ENCODE measurements at regions not wholly inside any gene's neighbourhood (a gene's known extent, or its start where the extent isn't known, plus 50 kb on each side); places are given as distances from the start of the nearest gene placed in this dataset.

DNA sequence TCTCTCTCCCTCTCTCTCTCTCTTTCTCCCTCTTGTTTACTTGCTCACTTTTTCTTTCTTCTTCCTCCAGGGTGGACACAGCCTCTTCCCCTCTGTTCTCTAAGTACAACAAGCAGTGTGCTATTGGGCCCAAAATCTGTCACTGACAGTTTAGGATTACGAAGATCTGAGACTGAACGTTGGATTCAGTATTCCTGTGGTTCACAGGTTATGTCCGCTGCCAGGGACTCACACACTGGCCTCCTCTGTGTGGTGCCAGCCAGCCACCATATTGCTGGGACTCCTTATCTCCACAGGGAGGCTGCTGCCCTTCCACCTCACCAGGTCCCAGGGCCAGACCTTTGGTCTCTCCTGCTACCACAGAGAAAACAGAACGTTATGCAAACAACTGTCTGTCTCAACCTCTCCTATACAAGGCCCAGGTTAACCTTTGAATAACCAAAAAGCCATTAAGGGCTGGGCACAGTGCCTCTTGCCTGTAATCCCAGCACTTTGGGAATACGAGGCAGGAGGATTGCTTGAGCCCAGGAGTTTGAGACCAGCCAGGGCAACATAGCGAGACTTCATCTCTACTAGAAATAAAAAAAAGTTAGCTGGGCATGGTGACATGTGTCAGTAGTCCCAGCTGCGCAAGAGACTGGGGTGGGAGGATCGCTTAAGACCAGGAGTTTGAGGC, 171.9 kb upstream of the RAB4A start (continued):
- TF ChIP-seq KLF13 (CRISPR knock-in tag; IDR thresholded peaks at IDR 0.05) (0 out of 2 replicates have a peak, but pooled peaks have one; percentile 34), ZNF652 (CRISPR knock-in tag; IDR thresholded peaks at IDR 0.05; ENCODE audit: borderline replicate concordance, low read depth) (peak; percentile 99), ETV6 (CRISPR knock-in tag; conservative IDR thresholded peaks at IDR 0.05) (0 out of 2 replicates have a peak, but pooled peaks have one; percentile 34), ZNF138 (CRISPR knock-in tag; IDR thresholded peaks at IDR 0.05; ENCODE audit: low read depth) (no peak), DNMT3B (CRISPR knock-in tag; conservative IDR thresholded peaks at IDR 0.05) (no peak), ZNF136 (CRISPR knock-in tag; IDR thresholded peaks at IDR 0.05; ENCODE audit: low read depth) (no peak), ZNF746 (CRISPR knock-in tag; IDR thresholded peaks at IDR 0.05) (peak; percentile 72; the same call in 1 of the 2 replicates), NRL (CRISPR knock-in tag; IDR thresholded peaks at IDR 0.05; ENCODE audit: borderline replicate concordance) (no peak; the same call in 1 of the 2 replicates), ATF7 (IDR thresholded peaks at IDR 0.05) (no peak), ATF7 (CRISPR knock-in tag; IDR thresholded peaks at IDR 0.05) (no peak; the same call in 1 of the 2 replicates), ZNF326 (CRISPR knock-in tag; IDR thresholded peaks at IDR 0.05; ENCODE audit: borderline replicate concordance) (0 out of 2 replicates have a peak, but pooled peaks have one; percentile 59), NONO (IDR thresholded peaks at IDR 0.05) (no peak), NONO (CRISPR knock-in tag; conservative IDR thresholded peaks at IDR 0.05) (peak; percentile 69), TBL1XR1 (IDR thresholded peaks at IDR 0.05; ENCODE audit: borderline replicate concordance, low read length, partially characterized antibody) (peak; percentile 71), ZNF569 (CRISPR knock-in tag; IDR thresholded peaks at IDR 0.05; ENCODE audit: borderline replicate concordance) (no peak), FIP1L1 (IDR thresholded peaks at IDR 0.05; ENCODE audit: borderline replicate concordance, insufficient read depth, low read depth, low read length) (no peak), YY1 (IDR thresholded peaks at IDR 0.05; ENCODE audit: insufficient read depth, insufficient replicate concordance, low read depth, low read length) (peak; percentile 86), ZNF552 (CRISPR knock-in tag; IDR thresholded peaks at IDR 0.05; ENCODE audit: borderline replicate concordance) (no peak)
- TF ChIP-seq, protein P1, sequence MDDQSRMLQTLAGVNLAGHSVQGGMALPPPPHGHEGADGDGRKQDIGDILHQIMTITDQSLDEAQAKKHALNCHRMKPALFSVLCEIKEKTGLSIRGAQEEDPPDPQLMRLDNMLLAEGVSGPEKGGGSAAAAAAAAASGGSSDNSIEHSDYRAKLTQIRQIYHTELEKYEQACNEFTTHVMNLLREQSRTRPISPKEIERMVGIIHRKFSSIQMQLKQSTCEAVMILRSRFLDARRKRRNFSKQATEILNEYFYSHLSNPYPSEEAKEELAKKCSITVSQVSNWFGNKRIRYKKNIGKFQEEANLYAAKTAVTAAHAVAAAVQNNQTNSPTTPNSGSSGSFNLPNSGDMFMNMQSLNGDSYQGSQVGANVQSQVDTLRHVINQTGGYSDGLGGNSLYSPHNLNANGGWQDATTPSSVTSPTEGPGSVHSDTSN (CRISPR knock-in tag; IDR thresholded peaks at IDR 0.05; ENCODE audit: borderline replicate concordance) = no peak
- TF ChIP-seq, protein P2, sequence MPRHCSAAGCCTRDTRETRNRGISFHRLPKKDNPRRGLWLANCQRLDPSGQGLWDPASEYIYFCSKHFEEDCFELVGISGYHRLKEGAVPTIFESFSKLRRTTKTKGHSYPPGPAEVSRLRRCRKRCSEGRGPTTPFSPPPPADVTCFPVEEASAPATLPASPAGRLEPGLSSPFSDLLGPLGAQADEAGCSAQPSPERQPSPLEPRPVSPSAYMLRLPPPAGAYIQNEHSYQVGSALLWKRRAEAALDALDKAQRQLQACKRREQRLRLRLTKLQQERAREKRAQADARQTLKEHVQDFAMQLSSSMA (CRISPR knock-in tag; IDR thresholded peaks at IDR 0.05) = no peak
- TF ChIP-seq, protein P3, sequence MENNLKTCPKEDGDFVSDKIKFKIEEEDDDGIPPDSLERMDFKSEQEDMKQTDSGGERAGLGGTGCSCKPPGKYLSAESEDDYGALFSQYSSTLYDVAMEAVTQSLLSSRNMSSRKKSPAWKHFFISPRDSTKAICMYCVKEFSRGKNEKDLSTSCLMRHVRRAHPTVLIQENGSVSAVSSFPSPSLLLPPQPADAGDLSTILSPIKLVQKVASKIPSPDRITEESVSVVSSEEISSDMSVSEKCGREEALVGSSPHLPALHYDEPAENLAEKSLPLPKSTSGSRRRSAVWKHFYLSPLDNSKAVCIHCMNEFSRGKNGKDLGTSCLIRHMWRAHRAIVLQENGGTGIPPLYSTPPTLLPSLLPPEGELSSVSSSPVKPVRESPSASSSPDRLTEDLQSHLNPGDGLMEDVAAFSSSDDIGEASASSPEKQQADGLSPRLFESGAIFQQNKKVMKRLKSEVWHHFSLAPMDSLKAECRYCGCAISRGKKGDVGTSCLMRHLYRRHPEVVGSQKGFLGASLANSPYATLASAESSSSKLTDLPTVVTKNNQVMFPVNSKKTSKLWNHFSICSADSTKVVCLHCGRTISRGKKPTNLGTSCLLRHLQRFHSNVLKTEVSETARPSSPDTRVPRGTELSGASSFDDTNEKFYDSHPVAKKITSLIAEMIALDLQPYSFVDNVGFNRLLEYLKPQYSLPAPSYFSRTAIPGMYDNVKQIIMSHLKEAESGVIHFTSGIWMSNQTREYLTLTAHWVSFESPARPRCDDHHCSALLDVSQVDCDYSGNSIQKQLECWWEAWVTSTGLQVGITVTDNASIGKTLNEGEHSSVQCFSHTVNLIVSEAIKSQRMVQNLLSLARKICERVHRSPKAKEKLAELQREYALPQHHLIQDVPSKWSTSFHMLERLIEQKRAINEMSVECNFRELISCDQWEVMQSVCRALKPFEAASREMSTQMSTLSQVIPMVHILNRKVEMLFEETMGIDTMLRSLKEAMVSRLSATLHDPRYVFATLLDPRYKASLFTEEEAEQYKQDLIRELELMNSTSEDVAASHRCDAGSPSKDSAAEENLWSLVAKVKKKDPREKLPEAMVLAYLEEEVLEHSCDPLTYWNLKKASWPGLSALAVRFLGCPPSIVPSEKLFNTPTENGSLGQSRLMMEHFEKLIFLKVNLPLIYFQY (CRISPR knock-in tag; IDR thresholded peaks at IDR 0.05; ENCODE audit: borderline replicate concordance) = peak; percentile 82
- TF ChIP-seq, protein P4, sequence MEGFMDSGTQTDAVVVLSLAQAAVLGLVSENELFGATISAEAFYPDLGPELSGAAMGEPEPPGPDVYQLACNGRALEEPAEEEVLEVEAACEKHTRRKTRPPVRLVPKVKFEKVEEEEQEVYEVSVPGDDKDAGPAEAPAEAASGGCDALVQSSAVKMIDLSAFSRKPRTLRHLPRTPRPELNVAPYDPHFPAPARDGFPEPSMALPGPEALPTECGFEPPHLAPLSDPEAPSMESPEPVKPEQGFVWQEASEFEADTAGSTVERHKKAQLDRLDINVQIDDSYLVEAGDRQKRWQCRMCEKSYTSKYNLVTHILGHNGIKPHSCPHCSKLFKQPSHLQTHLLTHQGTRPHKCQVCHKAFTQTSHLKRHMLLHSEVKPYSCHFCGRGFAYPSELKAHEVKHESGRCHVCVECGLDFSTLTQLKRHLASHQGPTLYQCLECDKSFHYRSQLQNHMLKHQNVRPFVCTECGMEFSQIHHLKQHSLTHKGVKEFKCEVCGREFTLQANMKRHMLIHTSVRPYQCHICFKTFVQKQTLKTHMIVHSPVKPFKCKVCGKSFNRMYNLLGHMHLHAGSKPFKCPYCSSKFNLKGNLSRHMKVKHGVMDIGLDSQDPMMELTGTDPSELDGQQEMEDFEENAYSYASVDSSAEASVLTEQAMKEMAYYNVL (CRISPR knock-in tag; IDR thresholded peaks at IDR 0.05; ENCODE audit: borderline replicate concordance) = peak; percentile 93; the same call in 1 of the 2 replicates

Measured in HepG2 (cell line).